GM18499 (cell line): ENCODE measurements at regions not wholly inside any gene's neighbourhood (a gene's known extent, or its start where the extent isn't known, plus 50 kb on each side); places are given as distances from the start of the nearest gene placed in this dataset.
"Not testable (repeated sequence)": the region's sequence is repeated elsewhere in the genome, so short reads cannot be mapped to it uniquely, and the experiment has no call there.

Source experiments
- ATAC-seq: cut with Tn5 transposase; IDR thresholded peaks from one replicate; pipeline ENCODE4 v1.9.1; 2021; ENCODE audit warnings: moderate number of reproducible peaks; ENCODE audit not compliant: insufficient read depth, unreplicated experiment

DNA sequence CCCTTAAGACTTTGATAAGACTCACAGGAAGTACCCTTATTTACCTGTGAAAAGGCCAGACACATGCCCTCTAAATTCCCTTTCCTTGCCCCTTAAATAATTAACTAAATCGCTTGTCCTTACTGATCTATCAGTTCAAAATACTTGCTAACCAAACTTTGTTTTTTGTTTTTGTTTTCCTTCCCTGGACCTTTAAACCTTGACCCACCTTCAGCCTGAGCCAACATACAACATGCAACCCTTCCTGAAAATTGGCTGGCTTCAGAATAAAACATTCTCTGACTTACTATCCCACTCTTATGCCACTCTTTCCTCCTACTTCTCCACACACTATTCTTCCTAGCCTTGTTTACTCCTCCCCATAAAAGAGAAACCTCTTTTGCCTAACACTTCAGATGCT lies 448.1 kb upstream of the TRAM1L1 start:
- no peak for ATAC-seq

DNA sequence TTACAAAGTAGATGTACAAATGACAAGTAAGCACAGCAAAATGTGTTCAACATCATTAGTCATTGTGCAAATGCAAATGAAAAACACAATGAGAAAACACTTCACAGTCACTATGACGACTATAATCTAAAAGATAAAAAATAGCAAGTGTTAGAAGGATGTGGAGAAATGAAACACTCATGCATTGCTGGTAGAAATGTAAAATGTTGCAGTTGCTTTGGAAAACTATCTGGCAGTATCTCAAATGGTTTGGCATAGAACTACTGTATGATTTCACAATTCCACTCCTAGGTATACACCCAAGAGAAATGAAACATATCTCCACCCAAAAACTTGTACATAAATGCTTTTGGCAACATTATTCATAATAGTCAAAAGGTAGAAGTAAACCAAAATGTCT lies 459.7 kb upstream of the TRAM1L1 start:
- no peak for ATAC-seq

DNA sequence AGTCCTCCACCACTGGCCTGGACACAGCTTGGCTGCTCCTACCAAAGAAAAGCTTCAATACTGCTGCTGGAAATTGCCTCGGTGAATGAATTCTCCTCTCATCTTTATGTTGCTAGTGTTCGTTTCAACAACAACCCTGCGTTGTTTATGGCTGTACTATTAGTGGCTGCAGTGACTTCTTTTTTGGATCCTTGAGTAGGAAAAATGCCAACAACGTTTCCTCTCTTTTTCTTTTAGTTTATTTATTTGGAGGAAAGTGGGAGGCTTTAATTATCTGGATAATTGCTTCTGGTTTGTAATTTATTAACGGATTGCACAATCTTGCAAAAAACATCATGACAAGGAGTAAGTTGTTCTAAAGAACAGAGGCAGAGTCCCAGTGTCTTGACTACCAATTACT lies 464.1 kb upstream of the TRAM1L1 start:
- ATAC-seq = no peak

DNA sequence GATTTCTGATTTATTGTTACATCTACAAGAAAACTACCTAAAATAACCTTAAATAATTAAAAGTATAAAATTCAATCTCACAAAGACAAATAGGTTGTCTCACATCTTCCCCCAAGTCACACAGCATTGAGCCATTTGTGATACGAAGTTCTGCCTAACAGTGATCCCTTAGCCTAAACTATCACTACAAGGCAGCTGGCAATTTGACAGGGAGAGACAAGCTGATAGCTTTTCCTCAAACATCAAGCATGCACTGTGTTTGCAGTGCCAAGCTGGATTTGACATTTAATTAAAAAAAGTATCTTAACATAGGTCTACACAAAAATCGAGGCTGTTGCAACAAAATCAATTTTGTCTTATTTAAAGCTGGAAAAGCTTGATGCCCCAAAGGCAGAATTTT lies 464.7 kb upstream of the TRAM1L1 start:
- no peak for ATAC-seq

DNA sequence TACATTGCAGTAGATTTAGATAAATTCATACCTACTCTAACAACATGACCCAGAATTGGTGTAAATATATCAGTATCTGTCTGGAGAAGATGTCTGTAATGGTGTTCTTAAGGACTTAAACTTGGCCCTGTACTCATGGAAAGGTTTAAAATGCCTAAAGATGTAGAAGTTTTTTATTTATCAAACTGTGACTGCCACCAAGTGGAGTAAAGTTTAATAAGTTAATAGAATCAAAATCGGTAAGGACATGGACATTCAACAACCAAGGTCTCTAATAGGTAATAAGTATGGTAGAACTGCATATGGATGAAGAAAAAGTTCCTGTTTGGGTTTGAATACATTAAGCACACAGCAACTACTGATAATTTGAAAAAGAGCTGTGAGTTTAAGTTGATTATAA lies 474.0 kb upstream of the NDST3 start:
- no peak for ATAC-seq

DNA sequence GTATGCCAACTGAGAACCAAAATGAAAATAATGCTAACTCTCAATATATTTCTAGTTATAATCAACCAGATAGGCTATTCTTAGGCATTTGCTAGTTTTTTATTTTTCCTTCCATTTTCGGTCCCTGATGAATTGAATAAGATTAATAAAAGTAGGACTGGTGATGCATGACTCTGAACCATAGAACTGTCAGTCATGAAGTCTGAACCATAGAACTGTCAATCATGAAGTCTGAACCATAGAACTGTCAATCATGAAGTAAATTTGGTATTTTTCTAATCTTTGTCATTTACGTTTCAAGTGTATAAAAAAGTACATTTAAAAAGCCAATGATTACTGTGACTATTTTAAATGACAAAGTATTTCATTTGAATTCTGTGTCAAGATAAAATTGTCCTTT lies 460.2 kb upstream of the NDST3 start:
- no peak for ATAC-seq

DNA sequence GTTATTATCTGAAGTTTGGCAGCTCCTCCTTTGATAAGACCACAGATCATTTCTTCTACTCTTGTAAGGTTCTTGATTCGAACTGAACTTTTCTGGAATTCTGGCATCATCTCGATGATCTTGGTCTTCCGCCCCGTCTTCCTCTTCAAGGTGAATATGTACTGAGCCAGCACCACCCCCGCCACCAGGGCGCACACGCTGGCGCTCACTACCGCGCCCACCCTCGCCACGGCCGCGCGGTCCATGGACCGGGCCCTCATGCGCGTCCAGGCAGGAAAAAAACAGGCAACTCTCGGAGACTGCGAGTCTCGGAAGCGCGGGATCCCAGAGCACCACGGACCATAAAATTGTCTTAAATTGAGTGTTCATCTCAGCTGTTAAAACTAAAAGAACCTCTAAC lies 458.4 kb upstream of the NDST3 start:
- ATAC-seq = no peak

DNA sequence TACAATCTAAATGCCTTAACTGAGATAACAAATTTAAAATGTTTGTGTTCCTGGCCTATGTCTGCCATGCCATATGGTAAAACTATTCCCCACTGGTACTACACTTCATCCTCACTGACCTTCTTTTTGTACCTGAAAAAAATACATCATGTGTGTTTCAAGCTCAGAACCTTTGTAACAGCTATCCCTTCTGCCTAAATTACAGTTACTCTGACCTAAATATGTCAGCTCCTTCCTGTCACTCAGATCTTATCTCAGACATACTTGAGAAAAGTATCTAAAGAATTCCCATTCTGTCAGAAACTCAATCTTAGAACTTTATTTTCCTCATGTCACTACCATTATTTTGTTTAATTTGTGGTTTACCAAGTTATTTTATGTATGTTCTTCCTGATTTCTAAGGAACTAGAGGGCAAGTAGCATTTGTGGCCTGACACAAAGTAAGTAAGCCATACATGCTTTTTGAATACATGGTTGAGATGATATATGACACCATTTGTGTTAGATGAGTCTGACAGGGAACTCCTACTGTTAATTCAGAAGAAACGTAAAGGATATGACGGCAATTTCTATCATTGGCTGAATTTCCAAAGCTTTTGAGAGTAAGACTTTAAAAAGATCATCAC lies 456.5 kb upstream of the NDST3 start:
- no peak for ATAC-seq

DNA sequence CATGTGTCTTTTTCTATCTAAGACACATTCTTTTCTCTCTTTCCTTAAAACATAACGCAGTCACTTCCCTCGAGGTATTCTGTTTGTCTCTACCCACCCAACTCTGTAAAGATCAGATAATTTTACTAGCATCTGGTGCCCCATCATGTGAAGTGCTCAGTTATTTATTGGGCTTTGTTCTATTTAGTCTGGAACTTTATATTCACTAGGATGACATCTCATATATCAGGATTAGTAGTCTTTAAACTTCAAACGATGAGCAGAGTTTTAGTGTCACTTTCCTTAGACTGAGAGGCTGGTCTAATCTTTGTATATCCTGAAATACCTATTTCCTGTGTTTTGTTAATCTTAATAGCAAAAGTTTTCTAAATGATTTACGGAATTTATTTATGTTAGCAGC lies 445.5 kb upstream of the NDST3 start:
- no peak for ATAC-seq

DNA sequence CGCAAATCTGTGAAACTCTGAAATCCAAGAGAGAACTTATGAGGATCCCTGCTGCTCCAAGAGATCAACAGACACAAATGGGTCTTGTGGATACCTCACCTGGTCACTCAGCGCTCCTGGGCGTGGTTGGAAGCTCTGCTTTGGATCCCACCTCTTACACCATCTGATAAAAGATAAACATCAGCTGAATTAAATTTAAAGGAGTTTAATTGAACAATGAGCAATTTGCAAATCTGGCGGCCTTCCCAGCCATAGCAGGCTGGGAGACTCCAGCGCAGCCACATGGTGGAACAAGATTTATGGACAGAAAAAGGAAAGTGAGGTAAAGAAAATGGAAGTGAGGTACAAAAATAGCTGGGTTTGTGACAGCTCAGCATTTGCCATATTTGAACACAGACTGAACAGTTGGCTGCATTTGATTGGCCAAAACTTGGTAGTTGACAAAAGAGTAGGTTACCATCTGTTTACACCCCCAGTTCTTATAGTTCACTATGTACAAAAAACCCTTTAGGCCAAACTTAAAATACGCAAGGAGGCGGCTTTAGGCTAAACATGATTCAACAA lies 437.3 kb upstream of the NDST3 start:
- ATAC-seq = no peak

DNA sequence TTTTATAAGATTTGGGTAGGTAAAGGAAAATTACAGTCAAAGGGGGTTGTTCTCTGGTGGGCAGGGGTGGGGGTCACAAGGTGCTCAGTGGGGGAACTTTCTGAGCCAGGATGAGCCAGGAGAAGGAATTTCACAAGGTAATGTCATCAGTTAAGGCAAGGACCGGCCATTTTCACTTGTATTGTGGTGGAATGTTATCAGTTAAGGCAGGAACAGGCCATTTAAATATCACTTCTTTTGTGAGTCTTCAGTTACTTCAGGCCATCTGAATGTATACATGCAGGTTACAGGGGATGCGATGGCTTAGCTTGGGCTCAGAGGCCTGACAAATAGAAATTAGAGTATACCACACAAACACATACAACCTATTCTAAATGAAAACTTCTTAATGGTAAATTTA lies 434.9 kb upstream of the NDST3 start:
- not testable (repeated sequence) for ATAC-seq

DNA sequence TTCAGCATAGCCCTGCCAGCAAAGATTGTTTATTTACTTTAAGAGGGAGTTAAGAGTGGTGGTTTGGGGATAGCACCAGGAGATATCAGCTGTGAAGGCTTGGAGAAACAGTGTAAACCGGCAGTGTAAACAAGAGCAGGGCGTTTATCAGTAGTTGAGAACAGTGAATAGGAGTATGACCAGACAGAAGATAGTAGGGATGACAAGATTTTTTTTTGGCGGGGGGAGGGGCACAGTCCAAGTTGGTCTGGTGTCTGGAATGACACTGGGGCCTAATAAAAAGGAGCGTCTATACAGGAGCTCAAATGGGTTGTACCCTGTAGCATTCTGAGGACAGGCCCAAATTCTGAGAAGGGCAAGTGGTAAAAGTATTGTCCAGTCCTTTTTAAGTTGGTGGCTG lies 433.4 kb upstream of the NDST3 start:
- ATAC-seq = not testable (repeated sequence)

DNA sequence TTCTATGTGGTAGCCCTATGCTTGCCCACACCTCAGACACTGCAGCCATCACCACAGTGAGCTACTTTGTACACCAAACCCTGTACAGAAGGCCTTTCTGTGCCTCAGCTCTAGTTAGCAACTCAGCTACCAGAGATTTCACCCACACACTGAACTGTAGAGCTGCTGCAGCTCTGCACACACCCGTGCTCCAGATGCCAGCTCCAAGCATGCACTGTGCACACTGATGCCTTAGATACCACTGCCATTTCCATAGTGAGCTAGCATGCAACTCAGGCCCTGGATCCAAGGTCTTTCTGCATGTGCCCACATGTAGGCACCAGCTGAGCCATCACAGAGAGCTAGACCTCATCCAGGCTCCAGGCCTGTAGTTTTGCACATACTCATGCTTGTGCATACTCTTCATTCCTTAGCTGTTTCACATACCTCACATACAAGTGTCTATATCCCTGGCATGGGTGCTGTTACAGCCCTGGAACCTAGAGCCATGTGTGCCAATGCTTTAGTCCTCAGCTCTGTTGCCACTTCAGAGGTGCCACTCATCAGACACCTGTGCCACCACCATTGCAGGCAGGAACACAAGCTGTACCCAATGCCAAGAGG lies 423.5 kb upstream of the NDST3 start:
- no peak for ATAC-seq

DNA sequence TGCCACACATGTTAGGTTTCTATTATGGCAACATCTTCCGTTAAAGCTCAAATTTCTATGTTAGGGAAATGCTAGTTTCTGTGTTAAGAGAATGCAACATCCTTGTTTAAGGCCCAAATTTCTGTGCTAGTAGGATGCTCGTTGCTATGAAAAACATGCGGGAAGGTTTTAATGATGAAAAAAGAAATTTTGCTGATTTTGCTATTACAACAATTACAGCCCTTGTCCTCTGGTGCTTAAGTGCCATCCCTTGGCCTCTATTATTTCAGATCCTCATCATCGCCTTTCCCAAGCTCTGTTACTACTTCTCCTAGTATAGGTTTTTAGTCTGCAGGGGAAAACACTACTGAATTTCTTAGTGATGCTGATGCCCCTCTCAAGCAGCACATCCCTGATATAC lies 412.6 kb upstream of the NDST3 start:
- ATAC-seq = no peak

DNA sequence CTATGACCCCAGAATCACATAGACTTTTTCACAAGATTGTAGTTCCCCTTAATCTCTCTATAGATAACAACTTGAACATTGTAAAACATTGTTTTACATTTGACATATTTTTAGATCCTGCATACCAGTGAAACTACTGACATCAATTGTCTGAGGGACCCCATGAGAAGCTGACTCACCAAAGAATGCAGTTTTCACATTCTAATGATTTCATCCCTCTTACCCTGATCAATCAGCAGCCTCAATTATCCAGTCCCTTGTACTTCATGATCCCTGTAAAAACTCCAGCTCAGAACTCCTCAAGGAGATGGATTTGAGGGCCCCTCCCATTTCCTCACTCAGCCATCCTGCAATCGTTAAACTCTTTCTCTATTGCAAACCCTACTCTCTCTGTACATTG lies 411.0 kb upstream of the NDST3 start:
- ATAC-seq = no peak

DNA sequence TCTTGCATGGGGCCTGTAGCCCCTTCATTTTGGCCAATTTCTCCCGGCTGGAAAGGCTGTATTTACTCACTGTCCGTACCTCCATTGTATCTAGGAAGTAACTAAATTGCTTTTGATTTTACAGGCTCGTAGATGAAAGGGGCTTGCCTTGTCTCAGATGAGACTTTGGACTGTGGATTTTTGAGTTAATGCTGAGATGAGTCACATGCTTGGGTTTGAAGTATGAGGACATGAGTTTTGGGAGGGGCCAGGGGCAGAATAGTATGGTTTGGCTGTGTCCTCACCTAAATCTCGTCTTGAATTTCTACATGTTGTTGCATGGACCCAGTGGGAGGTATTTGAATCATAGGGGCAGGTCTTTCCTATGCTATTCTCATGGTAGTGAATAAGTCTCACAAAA lies 407.6 kb upstream of the NDST3 start:
- no peak for ATAC-seq

DNA sequence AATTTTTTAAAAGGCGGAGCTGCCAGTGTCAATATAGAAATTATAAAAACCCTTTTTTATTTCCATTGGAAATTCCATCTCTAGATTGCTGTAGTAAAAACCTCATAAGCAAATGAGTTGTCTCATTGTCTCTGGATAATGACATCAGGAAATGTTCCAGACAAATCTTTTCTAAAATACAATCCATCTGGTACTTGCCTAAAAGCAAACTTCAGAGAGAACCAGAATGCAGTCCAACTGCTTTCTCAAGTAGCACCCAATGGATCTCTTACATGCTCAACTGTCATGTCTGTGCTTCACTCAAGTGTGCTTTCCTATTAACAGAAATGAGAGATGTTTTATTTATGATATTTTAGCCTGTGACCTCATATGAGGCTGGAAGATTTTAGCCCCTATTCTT lies 399.6 kb upstream of the NDST3 start:
- no peak for ATAC-seq

DNA sequence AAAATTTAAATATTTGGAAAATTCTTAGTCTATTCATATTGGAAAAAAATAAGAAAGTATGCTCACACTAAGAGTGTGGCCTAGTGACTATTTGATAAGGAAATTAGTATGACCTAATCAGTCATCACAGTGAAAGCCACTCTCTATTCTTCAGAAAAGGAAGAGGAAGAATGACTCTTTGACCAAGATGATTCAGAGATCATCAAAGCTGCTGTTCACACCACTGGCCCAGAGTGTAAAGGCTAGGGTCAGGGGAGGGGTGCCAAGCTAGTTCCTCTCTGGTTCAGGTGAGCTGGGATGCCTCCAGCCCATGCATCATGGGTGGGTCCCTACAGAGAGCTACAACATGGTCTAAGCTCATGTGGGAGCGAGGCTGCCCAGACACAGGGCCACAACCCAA lies 396.9 kb upstream of the NDST3 start:
- ATAC-seq = no peak

DNA sequence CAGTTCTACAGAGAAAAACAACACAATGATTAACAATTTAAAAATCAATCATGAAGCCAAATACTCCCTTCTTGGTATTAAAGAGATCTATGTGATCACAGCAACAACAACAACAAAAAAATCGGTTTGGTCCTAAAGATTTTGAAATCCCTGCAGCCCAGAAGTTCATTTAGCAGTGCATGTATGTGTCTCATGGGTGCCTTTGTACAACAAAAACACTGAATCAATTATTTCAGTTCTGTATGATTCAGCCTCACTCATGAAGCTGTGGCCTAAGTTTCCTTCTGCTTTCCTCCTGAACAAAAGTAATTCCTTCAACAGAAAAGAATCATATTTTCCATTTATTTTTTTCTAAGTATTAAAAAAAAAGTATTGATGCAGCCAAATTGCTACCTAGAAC lies 393.4 kb upstream of the NDST3 start:
- ATAC-seq = no peak

DNA sequence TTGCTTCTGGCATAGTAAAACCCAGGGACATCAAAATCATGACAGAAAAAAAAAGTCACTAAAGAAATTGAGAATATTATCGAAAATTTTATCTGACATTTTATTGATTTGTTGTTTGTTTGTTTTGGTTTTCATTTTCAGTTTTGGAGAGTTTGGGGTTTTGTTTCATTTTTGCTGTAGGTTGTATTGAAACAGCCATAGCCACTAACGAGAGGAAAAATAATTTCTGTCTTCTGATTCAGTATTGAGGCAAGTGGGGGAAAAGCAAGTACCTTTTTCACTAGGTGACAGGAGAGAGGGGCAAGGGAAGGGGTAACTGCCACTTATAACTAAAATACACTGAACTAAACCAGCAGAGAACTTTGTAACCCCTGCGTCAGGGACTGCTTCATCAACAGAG lies 392.8 kb upstream of the NDST3 start:
- ATAC-seq = no peak

DNA sequence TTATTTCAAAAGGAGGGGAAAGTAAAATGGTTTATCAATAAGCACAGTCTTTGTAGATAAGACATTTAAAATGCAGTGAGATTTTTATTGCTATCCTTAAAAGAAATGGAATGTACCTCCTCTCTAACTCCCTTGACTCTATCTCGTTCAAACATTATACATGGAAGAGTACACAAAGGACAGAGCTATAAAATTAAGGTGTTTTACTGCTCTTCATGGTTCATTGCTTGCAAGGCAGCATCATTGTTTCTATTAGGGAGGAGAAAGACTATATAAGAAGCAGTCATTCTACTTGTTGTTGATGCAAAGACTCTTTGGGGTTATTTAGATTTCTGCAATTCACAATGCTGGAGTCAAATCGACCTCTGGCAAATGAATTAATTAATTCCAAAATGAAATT lies 380.2 kb upstream of the NDST3 start:
- no peak for ATAC-seq

DNA sequence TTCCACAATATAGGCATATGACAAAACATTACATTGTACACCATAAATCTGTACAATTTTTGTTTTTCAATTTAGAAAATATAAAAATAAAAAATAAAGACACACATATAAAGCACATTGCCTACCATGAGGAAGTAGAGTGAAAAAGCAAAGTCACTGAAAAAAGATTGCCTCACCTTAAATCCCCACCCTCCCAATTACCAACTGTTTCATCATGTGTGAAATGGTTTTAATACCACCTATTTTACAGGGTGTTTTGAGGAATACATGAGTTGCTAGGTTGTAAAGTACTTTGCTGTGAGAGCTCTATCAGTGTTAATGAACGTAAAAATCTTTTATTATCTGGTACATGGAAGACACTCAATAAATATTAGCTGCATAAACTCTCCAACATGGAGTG lies 373.6 kb upstream of the NDST3 start:
- ATAC-seq = no peak
